Activated B cell treated with CpG ODN at 0.5 μM for 24 hours (primary cell): ENCODE measurements at regions not wholly inside any gene's neighbourhood (a gene's known extent, or its start where the extent isn't known, plus 50 kb on each side); places are given as distances from the start of the nearest gene placed in this dataset.

ENCODE experiments used
- ATAC-seq: fragments of 200-7000 bp; cut with Tn5 transposase; one replicate; pipeline ENCODE4 v1.10.0; 2021; ENCODE audit warnings: low read depth, mild to moderate bottlenecking, moderate library complexity
- CTCF ChIA-PET: fragments of 350-600 bp; sonication (Branson Sonifier 250); formaldehyde crosslinking; loops from one replicate; lab custom pipeline; 2021; ENCODE audit warnings: antibody characterized with exemption; lab: Charles Lee
- POLR2A ChIA-PET: fragments of 350-600 bp; sonication (Branson Sonifier 250); formaldehyde crosslinking; loops from one replicate; lab custom pipeline; 2021; ENCODE audit warnings: antibody characterized with exemption; lab: Charles Lee
- DNase-seq: peaks from one replicate; pipeline ENCODE4 v3.0.0; 2022
- H3K27ac Mint-ChIP-seq: one replicate; pipeline ENCODE4 v1.8.0; 2020; ENCODE audit warnings: mixed read lengths
- H3K27me3 Mint-ChIP-seq: one replicate; pipeline ENCODE4 v1.8.0; 2021; ENCODE audit warnings: mixed read lengths
- H3K36me3 Mint-ChIP-seq: one replicate; pipeline ENCODE4 v1.8.0; 2021; ENCODE audit warnings: low read depth, mixed read lengths
- H3K4me1 Mint-ChIP-seq: one replicate; pipeline ENCODE4 v1.8.0; 2021; ENCODE audit warnings: mixed read lengths
- H3K4me3 Mint-ChIP-seq: one replicate; pipeline ENCODE4 v1.8.0; 2020; ENCODE audit warnings: mild to moderate bottlenecking, mixed read lengths
- H3K9me3 Mint-ChIP-seq: one replicate; pipeline ENCODE4 v1.8.0; 2020; ENCODE audit warnings: mixed read lengths
- intact Hi-C: fragments of 100-400 bp; cut with micrococcal nuclease; formaldehyde crosslinking; loops from one replicate; pipeline ENCODE4 v1.15.1; 2024
- TF ChIP-seq, protein P1 (sequence below): fragments of 200-600 bp; IDR thresholded peaks from one replicate; pipeline ENCODE4 v1.8.0; 2022; ENCODE audit warnings: antibody characterized with exemption, mild to moderate bottlenecking

DNA sequence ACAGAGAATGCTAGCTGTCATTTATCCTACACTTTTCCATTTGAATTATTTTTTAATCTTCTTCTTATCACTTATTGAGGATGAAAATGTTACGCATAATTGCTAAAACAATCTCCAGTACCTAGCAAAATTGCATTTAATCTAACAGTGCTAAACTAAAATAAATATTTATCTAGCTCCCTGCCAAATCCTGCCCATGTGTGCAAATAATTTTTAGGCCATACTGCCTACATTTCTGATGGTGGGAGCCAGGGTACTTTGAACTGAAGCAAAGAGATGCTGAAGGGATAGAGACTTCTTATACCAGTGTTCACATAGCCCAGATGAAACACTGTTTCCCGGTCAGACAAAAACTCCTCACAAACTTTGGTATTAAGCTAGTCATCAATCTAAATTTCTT, 1268.7 kb upstream of the PCDH20 start:
- Mint-ChIP-seq H3K27me3 (no peaks in the 10 kb centered on the region), H3K27ac (no peak overlapping the region), H3K4me3 (no peak overlapping the region), H3K36me3 (no peaks in the 10 kb centered on the region), H3K4me1 (no peaks in the 10 kb centered on the region), H3K9me3 (no peaks in the 10 kb centered on the region)
- CTCF ChIA-PET, result no interaction called here
- TF ChIP-seq, protein P1, sequence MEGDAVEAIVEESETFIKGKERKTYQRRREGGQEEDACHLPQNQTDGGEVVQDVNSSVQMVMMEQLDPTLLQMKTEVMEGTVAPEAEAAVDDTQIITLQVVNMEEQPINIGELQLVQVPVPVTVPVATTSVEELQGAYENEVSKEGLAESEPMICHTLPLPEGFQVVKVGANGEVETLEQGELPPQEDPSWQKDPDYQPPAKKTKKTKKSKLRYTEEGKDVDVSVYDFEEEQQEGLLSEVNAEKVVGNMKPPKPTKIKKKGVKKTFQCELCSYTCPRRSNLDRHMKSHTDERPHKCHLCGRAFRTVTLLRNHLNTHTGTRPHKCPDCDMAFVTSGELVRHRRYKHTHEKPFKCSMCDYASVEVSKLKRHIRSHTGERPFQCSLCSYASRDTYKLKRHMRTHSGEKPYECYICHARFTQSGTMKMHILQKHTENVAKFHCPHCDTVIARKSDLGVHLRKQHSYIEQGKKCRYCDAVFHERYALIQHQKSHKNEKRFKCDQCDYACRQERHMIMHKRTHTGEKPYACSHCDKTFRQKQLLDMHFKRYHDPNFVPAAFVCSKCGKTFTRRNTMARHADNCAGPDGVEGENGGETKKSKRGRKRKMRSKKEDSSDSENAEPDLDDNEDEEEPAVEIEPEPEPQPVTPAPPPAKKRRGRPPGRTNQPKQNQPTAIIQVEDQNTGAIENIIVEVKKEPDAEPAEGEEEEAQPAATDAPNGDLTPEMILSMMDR, result no peak
- POLR2A ChIA-PET, result no interaction called here
- intact Hi-C loops, result no loop called here
- no peak for DNase-seq
- ATAC-seq, result no peak

DNA sequence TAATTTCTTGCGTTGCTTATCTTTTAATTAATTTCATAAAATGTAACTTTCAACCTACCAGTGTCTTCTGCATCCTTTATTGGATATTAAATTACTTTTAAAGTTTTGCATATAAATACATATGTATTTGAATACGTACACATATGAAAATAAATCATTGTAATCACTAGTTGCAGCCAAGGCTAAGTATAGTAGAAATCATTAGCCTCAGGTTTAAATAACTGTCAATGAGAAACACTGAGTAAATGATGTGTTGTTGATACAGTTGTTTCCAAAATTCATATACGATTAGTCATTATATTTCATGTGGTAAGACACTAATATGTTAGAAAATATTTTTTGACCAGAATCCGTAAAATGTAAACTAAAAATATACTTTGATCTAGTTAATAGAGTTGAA, 1267.1 kb upstream of the PCDH20 start:
- ChIA-PET POLR2A (no interaction called here), CTCF (no interaction called here)
- TF ChIP-seq, protein P1, result no peak
- Mint-ChIP-seq H3K4me1 (no peaks in the 10 kb centered on the region), H3K36me3 (no peaks in the 10 kb centered on the region), H3K4me3 (no peak overlapping the region), H3K27me3 (no peaks in the 10 kb centered on the region), H3K9me3 (peaks cover 2% of the 10 kb centered on the region), H3K27ac (no peak overlapping the region)
- DNase-seq, result no peak
- ATAC-seq, result no peak
- intact Hi-C loops, result no loop called here

DNA sequence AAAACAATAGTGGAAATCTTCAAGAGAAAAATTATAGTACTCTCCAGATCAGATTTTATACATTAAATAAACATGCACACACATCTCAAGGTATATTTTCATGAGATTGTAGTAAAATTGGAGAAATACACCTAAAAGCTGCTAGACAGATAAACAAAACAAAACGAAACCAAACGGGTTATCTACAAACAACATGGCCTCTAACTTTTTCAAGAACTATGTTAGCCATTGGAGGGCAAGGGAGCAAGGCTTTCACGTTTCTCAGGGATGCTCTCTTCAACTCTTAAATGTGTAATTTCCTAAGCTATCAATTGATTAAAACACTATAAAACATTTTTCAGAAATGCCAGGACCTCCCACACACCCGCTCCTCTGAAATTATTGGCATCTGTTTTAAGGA, 1262.4 kb upstream of the PCDH20 start:
- ATAC-seq (no peak), DNase-seq (no peak)
- no peaks in the 10 kb centered on the region for H3K4me1 Mint-ChIP-seq
- POLR2A ChIA-PET, result no interaction called here
- H3K9me3 Mint-ChIP-seq, result peaks cover 6% of the 10 kb centered on the region
- H3K27ac Mint-ChIP-seq, result no peak overlapping the region
- TF ChIP-seq, protein P1, result no peak
- CTCF ChIA-PET, result no interaction called here
- intact Hi-C loops, result no loop called here
- H3K27me3 Mint-ChIP-seq, result no peaks in the 10 kb centered on the region
- H3K36me3 Mint-ChIP-seq, result no peaks in the 10 kb centered on the region
- no peak overlapping the region for H3K4me3 Mint-ChIP-seq

DNA sequence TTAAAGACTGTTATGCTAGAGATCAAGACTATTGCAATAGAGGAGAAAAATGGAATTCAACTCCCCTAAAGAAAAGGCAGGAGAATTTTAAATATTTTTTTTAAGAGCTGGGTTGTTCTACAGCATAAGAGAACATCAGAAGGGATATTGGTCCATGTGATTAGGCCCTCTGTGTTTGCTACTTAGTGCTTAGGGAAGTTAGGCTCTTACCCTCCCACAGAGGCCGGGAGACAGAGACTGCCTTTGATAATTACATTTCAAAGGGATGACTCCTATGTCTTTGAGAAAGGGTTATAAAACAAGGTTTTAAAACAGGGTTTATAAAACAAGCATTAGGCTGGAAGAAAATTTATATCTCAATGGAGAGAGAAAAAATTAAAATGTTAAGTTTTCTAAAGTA, 1248.1 kb upstream of the PCDH20 start:
- Mint-ChIP-seq H3K4me1 (no peaks in the 10 kb centered on the region), H3K27me3 (no peaks in the 10 kb centered on the region), H3K9me3 (no peaks in the 10 kb centered on the region), H3K27ac (no peak overlapping the region), H3K36me3 (no peaks in the 10 kb centered on the region), H3K4me3 (no peak overlapping the region)
- CTCF ChIA-PET, result no interaction called here
- ATAC-seq, result no peak
- intact Hi-C loops, result no loop called here
- TF ChIP-seq, protein P1, result no peak
- POLR2A ChIA-PET, result no interaction called here
- DNase-seq, result no peak

DNA sequence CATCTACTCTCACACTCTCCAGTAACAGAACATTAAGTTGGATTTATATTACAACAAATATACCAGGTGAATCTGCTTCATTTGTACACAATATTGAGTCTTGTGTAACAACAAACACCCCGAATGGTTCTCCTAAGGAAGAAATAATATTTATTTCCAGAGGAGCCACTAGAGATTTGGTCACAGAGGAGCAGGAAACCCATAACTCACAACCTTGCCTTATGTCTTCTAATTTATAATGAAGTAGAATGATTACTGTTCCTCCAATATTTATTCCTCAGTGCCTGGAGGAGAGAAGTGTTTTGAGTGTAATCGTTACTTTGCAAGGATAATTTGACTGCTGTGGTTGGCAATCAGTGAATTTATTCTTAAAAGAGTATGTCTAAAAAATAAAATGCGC, 1243.7 kb upstream of the PCDH20 start:
- ATAC-seq (no peak), DNase-seq (no peak)
- no peaks in the 10 kb centered on the region for H3K27me3 Mint-ChIP-seq
- intact Hi-C loops, result no loop called here
- no peak overlapping the region for H3K27ac Mint-ChIP-seq
- no peaks in the 10 kb centered on the region for H3K4me1 Mint-ChIP-seq
- no peak overlapping the region for H3K4me3 Mint-ChIP-seq
- TF ChIP-seq, protein P1, result no peak
- no peaks in the 10 kb centered on the region for H3K36me3 Mint-ChIP-seq
- H3K9me3 Mint-ChIP-seq, result no peaks in the 10 kb centered on the region
- ChIA-PET POLR2A (no interaction called here), CTCF (no interaction called here)
